Small intestine (tissue), 7 donors: ENCODE measurements at regions not wholly inside any gene's neighbourhood (a gene's known extent, or its start where the extent isn't known, plus 50 kb on each side); places are given as distances from the start of the nearest gene placed in this dataset.

Experiments used
- DNase-seq, 2 donors: peaks; one replicate each; pipeline versions ENCODE4 v3.0.0 to v3.0.0-alpha.2; 2013
- FAIRE-seq: peaks from 2 replicates; lab custom pipeline; 2012; peaks lifted over from hg19 to GRCh38; lab: Jason Lieb, UNC
- H3K27ac ChIP-seq, 3 donors: one replicate each; pipeline ENCODE4 v1.5.1; 2013; ENCODE audit warnings: low read length in 2 of 3, mild to moderate bottlenecking in 2 of 3, control low read depth in 1 of 3, inconsistent platforms in 1 of 3, low read depth in 1 of 3, moderate library complexity in 1 of 3
- H3K27me3 ChIP-seq, 3 donors: one replicate each; pipeline ENCODE4 v1.6.1; 2013; ENCODE audit warnings: low read length in 3 of 3, inconsistent platforms in 1 of 3; ENCODE audit not compliant: control insufficient read depth in 3 of 3, insufficient read depth in 3 of 3
- H3K36me3 ChIP-seq, 3 donors: one replicate each; pipeline ENCODE4 v1.6.1; 2013; ENCODE audit warnings: low read length in 3 of 3, inconsistent platforms in 1 of 3, low read depth in 1 of 3, mild to moderate bottlenecking in 1 of 3, moderate library complexity in 1 of 3; ENCODE audit not compliant: control insufficient read depth in 3 of 3, insufficient read depth in 2 of 3
- H3K4me1 ChIP-seq, 3 donors: one replicate each; pipeline ENCODE4 v1.6.1; 2013; ENCODE audit warnings: low read length in 2 of 3, inconsistent platforms in 1 of 3, low read depth in 1 of 3, mild to moderate bottlenecking in 1 of 3, moderate library complexity in 1 of 3; ENCODE audit not compliant: control insufficient read depth in 3 of 3, insufficient read depth in 2 of 3
- H3K4me3 ChIP-seq, 3 donors: one replicate each; pipeline ENCODE4 v1.5.1; 2013; ENCODE audit warnings: low read length in 3 of 3, control low read depth in 1 of 3, inconsistent platforms in 1 of 3, low read depth in 1 of 3, mild to moderate bottlenecking in 1 of 3, moderate library complexity in 1 of 3
- H3K9me3 ChIP-seq, 2 donors: one replicate each; pipeline ENCODE4 v1.6.1; 2013; ENCODE audit warnings: low read depth in 1 of 2, low read length in 1 of 2; ENCODE audit not compliant: control insufficient read depth in 2 of 2, insufficient read depth in 1 of 2
- WGBS, 3 donors: extraction: QIAGEN DNeasy Blood & Tissue Kit; methylation state at CpG; one replicate each; pipeline ENCODE4 v1.1.7; 2013; 5-methylcytosine and 5-hydroxymethylcytosine counted together
- donor health status: healthy with polysubstance abuse.
- donor health status: control.
- donor health status: control.
- donor health status: Bipolar disorder and iron deficiency.
- donor health status: healthy.

GRCh38 chr20:40443753-40444152 is 245.3 kb downstream of the MAFB start:
- Histone ChIP-seq H3K36me3 (no peaks in the 10 kb centered on the region), H3K4me3 (no peak overlapping the region), H3K9me3 (no peaks in the 10 kb centered on the region), H3K4me1 (no peaks in the 10 kb centered on the region), H3K27ac (no peak overlapping the region), H3K27me3 (no peaks in the 10 kb centered on the region)
- FAIRE-seq (no peak), DNase-seq (no peak)
- 61 to 69% (median 67%) methylated on average over 5 of the region's 5 CpGs for WGBS, 3 donors

- 55 to 78% (median 68%) methylated on average over 8 of the region's 8 CpGs for WGBS, 3 donors
These were observed 246.7 kb downstream of the MAFB start for GRCh38 chr20:40442181-40442963.

GRCh38 chr20:40441771-40442170 is 247.3 kb downstream of the MAFB start:
- Histone ChIP-seq H3K4me1 (no peaks in the 10 kb centered on the region), H3K27ac (no peak overlapping the region), H3K36me3 (no peaks in the 10 kb centered on the region), H3K4me3 (no peak overlapping the region), H3K27me3 (no peaks in the 10 kb centered on the region), H3K9me3 (no peaks in the 10 kb centered on the region)
- 80 to 86% (median 84%) methylated on average over 3 of the region's 3 CpGs for WGBS, 3 donors
- no peak for FAIRE-seq
- no peak for DNase-seq

More at GRCh38 chr20:40442181-40442963, 246.7 kb downstream of the MAFB start:
- FAIRE-seq (no peak), DNase-seq (peak in 1 of 2 donors; percentile 13)
- Histone ChIP-seq H3K4me1 (no peaks in the 10 kb centered on the region), H3K36me3 (no peaks in the 10 kb centered on the region), H3K4me3 (no peak overlapping the region), H3K9me3 (no peaks in the 10 kb centered on the region), H3K27ac (no peak overlapping the region), H3K27me3 (no peaks in the 10 kb centered on the region)

DNA sequence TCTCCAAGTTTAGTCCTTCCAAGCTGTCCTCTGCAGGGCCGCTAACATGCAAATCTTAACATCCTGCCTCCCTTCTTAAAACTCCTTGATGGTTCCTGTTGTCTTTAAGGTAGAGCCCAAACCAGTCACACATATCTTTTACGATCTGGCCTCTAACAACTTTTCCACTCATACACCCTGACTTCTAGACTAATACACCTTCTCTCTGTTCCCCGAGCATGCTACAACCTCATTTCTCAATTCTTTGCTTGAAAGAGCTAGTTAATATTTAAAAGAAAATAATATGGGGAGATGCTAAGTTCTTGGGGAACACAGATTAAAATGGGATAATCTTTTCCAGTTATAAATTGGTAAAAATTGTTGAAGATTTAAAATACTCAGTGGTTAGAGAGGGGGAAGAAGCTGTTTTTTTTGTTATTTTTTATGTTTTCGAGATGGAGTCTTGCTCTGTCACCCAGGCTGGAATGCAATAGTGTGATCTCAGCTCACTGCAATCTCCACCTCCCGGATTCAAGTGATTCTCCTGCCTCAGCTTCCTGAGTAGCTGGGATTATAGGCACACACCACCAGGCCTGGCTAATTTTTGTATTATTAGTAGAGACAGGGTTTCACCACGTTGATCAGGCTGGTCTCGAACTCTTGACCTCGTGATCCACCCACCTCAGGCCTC is 250.7 kb downstream of the MAFB start:
- DNase-seq (no peak), FAIRE-seq (no peak)
- Histone ChIP-seq H3K27me3 (no peaks in the 10 kb centered on the region), H3K4me3 (no peak overlapping the region), H3K27ac (no peak overlapping the region), H3K9me3 (no peaks in the 10 kb centered on the region), H3K4me1 (no peaks in the 10 kb centered on the region), H3K36me3 (no peaks in the 10 kb centered on the region)
- 68 to 74% (median 72%) methylated on average over 8 of the region's 8 CpGs for WGBS, 3 donors

- H3K4me3 ChIP-seq = no peak overlapping the region
- FAIRE-seq (no peak), DNase-seq (no peak)
- no peaks in the 10 kb centered on the region for H3K4me1 ChIP-seq
- 93 to 100% (median 97%) methylated on average over 1 of the region's 1 CpG for WGBS, 3 donors
- H3K27me3 ChIP-seq = no peaks in the 10 kb centered on the region
- H3K36me3 ChIP-seq = no peaks in the 10 kb centered on the region
- no peaks in the 10 kb centered on the region for H3K9me3 ChIP-seq
- H3K27ac ChIP-seq = no peak overlapping the region
These were observed 253.0 kb downstream of the MAFB start for GRCh38 chr20:40436011-40436410.

GRCh38 chr20:40435146-40435895 is 253.7 kb downstream of the MAFB start:
- Histone ChIP-seq H3K36me3 (no peaks in the 10 kb centered on the region), H3K4me3 (no peak overlapping the region), H3K27ac (no peak overlapping the region), H3K4me1 (no peaks in the 10 kb centered on the region), H3K9me3 (no peaks in the 10 kb centered on the region), H3K27me3 (no peaks in the 10 kb centered on the region)
- no peak for FAIRE-seq
- DNase-seq = no peak
- WGBS, 3 donors = 76 to 88% (median 82%) methylated on average over 4 of the region's 4 CpGs

DNA sequence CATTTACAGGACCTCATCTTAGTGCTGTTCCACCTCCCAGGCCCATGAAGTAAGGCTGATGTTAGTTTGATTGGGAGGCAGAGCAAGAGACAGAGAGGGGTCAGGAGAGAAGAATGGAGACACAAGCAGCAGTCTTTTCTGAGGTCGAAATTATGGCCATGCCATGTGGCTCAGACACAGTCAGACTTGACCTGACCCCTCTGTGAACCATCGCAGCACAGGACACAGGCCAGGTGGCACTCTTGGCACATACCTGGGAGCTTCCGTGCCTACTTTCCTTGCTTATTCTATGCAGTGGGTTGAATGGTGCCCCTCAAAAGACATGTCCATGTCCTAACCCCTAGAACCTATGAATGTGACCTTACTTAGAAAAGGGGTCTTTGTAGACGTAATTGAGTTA is 254.9 kb downstream of the MAFB start:
- Histone ChIP-seq H3K4me1 (no peaks in the 10 kb centered on the region), H3K27ac (no peak overlapping the region), H3K9me3 (no peaks in the 10 kb centered on the region), H3K4me3 (no peak overlapping the region), H3K27me3 (no peaks in the 10 kb centered on the region), H3K36me3 (no peaks in the 10 kb centered on the region)
- no peak for DNase-seq
- no peak for FAIRE-seq
- 69 to 84% (median 73%) methylated on average over 4 of the region's 4 CpGs for WGBS, 3 donors

GRCh38 chr20:40433341-40433861 is 255.6 kb downstream of the MAFB start:
- Histone ChIP-seq H3K4me3 (no peak overlapping the region), H3K4me1 (no peaks in the 10 kb centered on the region), H3K27me3 (no peaks in the 10 kb centered on the region), H3K27ac (no peak overlapping the region), H3K9me3 (no peaks in the 10 kb centered on the region), H3K36me3 (no peaks in the 10 kb centered on the region)
- FAIRE-seq = no peak
- DNase-seq = no peak
- WGBS, 3 donors = 81 to 91% (median 88%) methylated on average over 8 of the region's 8 CpGs
